ENCODE measurements at regions not wholly inside any gene's neighbourhood (a gene's known extent, or its start where the extent isn't known, plus 50 kb on each side); places are given as distances from the start of the nearest gene placed in this dataset.
"Not testable (repeated sequence)": the region's sequence is repeated elsewhere in the genome, so short reads cannot be mapped to it uniquely, and the experiment has no call there.

DNA sequence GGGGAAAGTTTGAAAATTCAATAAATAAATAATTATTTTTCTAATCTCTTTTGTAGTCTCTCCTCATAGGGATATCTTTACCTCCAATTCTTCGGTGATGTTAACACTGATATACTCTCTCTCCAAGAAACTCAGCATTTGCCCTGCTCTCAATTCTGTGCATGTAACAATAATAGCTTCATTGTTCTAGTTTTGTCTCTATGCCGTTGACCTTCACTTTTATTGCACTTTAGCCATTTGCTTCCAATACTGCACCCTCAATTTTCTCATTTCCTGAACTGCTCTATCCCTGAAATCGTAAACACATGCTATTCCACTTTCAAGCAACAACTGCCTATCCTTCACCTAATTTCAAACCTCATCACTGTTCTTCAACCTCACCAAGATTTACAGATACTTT is 645.0 kb downstream of the C12orf50 start:
- no peak overlapping the region for H3K4me3 ChIP-seq (ENCODE audit: low read length)
- DNase-seq (ENCODE audit: low read depth, low spot score): no peak

DNA sequence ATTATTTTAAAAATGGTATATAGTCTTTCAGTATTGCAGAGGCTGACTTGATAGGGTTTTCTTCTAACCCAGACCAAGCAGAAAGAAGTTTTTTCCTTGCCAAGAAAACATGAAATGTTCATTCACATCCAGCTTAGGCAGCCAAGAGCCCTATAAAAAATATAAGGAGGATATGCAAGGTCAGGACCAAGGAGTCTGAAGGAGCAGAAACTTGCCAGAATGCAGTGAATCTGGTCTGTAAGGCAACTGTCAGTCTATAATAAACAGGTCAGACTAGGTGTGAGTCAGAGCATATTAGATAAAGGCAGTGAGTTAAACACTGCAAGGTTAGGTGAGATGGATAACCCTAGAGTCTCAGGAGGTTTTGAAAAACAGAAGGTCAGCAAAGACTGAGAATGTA is 645.5 kb downstream of the C12orf50 start:
- H3K4me3 ChIP-seq (ENCODE audit: low read length): no peak overlapping the region
- no peak for DNase-seq (ENCODE audit: low read depth, low spot score)

DNA sequence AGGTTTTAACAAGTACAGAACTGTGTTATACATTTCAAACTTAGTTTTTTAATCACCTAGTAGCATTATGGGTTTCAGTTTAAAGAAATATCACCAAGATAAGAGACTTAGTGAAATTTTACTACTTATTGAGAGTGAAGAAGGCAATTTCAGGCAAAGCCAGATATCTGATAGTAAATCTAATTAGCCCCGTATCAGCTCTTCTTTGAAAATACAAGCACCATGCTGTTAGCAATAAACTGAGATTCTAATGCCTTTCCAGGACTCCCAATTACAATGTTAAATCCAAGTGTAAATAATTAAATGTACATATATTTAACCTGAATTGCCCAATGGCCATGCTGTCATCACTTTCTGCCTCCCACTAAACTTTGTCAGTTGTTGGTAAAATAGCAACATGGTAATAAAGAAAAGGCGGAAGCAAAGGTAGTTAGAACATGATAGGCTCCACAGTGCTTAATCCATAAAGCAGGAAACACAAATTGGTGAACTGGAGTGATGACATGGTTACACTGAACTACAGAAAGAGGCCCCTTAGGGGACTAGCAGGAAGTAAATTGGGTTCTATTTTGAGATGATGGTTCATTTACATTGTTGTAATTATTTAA is 646.1 kb downstream of the C12orf50 start:
- no peak for DNase-seq (ENCODE audit: low read depth, low spot score)
- no peak overlapping the region for H3K4me3 ChIP-seq (ENCODE audit: low read length)

DNA sequence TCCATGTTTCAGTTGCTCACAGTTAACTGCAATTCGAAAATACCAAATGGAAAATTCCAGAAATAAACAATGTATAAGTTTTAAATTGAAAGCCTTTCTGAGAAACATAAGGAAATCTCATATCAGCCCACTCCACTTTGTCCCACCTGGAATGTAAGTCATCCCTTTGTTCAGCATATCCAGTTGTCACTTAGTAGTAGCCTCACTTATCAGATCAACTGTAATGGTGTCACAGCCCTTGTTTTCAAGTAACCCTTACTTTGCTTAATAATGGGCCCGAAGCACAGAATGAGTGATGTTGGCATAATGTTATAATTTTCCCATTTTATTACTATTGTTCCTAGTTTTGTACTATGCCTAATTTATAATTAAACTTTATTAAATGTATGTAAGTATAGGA is 646.8 kb downstream of the C12orf50 start:
- DNase-seq (ENCODE audit: low read depth, low spot score): no peak

DNA sequence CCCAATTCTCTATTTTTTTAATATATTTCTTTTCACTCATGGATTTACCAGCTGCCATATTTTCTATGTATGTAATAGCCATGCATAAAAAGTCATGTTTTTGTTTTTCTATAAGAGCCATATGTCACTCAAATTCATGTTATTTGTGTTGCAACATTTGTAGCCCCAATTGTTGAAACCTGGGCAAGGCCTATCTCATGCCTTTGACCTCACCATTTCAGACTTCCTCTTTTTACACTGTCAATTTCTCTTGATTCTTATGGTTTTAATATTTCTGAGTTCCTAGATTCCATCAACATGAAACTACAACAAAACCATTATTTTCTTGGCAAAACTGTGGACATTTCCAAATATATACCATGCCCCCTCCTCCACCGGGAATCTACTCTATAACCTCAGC is 647.5 kb downstream of the C12orf50 start:
- no peak overlapping the region for H3K4me3 ChIP-seq (ENCODE audit: low read length)
- no peak for DNase-seq (ENCODE audit: low read depth, low spot score)

More for the DNA sequence above, 646.8 kb downstream of the C12orf50 start:
- H3K4me3 ChIP-seq (ENCODE audit: low read length): no peak overlapping the region

DNA sequence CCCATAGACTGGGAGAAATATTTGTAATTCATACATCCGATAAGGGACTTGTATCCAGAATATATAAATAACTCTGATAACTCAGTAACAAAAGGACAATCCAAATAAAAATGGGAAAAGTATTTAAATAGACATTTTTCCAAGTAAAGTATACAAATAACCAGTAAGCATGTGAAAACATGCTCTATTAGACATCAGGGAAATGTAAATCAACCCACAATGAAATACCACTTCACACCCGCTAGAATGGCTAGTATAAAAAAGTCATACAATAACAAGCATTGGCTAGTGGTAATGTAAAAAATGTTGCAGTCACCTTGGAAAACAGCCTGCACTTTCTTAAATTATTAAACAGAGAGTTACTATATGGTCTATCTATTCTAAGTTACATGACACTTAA is 650.7 kb downstream of the C12orf50 start:
- DNase-seq (ENCODE audit: low read depth, low spot score): no peak
- no peak overlapping the region for H3K4me3 ChIP-seq (ENCODE audit: low read length)

DNA sequence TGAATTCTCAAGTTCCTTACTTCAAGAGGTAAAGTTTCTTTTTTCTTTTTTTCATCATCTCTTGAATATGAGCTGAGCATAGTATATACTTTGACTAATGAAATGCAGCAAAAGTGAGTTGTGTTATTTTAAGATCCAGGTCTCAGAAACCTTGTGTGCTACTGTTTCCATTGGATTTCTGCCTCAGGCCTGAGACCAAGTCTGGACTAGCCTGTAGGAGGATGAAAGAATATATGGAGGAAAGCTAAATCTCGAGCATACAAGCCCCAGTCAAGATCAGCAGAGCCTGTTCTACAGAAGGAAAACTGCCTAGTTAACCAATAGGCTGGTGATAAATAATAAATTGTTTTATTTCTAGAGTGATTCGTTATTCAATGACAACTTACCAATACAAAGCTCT is 652.5 kb downstream of the C12orf50 start:
- H3K4me3 ChIP-seq (ENCODE audit: low read length): no peak overlapping the region

DNA sequence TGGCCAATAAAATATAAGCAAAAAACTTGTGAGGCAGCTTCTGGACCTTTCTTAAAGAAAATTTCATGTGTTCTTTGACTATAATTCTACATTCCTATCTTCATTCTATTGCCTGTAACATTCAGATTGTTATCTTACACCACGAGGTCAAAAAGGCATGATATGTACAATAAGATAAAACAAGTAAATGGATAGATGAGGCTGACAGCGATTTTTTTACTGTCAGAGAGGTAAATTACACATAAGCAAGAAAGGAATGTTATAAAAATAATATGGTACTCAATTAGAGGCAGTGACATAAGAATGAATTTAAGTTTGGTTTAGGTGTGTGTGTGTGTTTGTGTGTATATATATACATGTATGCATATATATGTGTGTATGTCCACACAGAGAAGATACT is 660.0 kb downstream of the C12orf50 start:
- no peak overlapping the region for H3K4me3 ChIP-seq (ENCODE audit: low read length)
- no peak for DNase-seq (ENCODE audit: low read depth, low spot score)

More for the DNA sequence above, 652.5 kb downstream of the C12orf50 start:
- DNase-seq (ENCODE audit: low read depth, low spot score): no peak

DNA sequence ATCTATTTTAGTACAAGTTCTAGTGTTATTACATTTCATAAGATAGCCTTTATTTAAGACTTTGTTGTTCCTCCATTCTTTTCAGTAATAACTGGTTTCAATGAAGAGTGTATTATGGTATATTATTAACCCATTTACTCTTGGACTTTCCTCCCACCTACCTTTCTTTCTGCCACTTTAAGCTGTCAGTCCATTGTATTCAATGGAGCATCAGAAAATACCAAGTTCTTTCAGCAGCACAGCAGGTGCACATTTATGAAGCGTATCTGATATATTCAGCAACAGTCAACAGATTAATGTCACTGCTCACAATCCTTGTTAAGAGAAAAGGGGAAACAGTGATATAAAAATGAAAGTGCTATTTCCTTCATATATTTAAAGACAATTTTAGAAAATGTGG is 660.9 kb downstream of the C12orf50 start:
- DNase-seq (ENCODE audit: low read depth, low spot score): no peak
- H3K4me3 ChIP-seq (ENCODE audit: low read length): no peak overlapping the region

DNA sequence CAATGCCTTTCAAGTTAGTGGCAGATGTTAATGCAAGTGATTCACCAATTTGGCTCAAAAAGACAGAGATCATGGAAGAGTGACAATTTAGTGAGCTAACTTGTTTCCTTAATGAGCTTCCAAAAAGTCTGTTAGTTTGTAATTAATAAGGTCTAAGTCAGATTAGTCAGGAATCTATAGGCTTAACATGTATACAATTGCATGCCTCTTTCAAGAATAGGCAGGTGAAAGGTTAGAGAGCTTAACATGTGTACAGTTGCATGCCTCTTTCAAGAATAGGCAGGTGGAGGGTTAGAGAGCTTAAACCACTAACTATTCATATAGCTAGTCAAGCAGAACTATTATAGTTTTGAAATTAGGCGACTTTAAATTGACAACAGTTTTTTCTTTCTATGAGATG is 663.8 kb downstream of the C12orf50 start:
- H3K4me3 ChIP-seq (ENCODE audit: low read length): no peak overlapping the region
- DNase-seq (ENCODE audit: low read depth, low spot score): no peak

DNA sequence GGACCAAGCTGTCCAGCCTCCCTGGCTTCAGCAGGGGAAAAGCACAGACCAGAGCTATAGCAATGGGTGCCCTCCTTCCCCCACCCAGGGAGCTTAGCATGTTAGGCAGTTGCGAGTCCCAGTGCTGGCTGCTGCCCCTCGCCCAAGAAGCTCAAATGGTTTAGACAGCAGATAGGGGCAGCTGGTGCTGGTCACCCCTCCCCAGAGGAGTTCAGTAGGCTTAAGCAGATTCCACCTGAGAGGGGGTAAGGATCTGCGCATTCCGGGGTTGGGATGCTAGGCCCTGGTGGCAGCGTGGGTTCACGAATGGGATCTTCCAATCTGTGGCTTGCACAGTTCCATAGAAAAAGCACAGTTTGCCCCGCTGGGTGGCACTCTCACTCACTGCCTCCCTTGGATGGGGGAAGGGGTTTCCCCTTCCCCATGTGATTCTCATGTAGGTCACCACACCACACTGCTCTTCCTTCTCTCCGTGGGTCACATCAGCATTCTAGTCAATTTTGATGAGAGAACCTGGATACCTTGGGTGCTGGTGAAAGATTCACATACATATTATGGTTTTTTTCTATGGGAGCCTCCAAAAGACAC is 665.6 kb downstream of the C12orf50 start:
- no peak for DNase-seq (ENCODE audit: low read depth, low spot score)

DNA sequence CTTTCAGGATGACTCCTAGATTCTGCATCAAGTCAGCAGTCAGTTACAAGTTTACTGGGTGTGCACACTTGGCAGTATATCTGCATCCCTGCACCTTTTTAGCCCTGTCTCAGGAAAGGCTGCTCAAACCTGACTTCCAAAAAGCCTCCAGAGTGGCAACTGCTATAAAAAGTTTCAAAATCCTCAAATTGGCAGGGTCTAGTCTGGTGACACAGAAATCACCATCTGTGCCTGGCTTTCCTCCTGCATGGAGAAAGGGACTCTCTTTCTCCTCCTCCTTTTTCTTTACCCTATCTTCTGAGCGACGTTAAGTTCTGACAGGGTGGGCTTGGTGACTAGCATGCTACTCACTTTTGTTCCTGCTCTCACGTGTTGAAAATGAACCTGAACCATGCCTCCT is 679.5 kb downstream of the C12orf50 start:
- no peak overlapping the region for H3K4me3 ChIP-seq (ENCODE audit: low read length)
- DNase-seq (ENCODE audit: low read depth, low spot score): no peak

More for the DNA sequence above, 665.6 kb downstream of the C12orf50 start:
- no peak overlapping the region for H3K4me3 ChIP-seq (ENCODE audit: low read length)

DNA sequence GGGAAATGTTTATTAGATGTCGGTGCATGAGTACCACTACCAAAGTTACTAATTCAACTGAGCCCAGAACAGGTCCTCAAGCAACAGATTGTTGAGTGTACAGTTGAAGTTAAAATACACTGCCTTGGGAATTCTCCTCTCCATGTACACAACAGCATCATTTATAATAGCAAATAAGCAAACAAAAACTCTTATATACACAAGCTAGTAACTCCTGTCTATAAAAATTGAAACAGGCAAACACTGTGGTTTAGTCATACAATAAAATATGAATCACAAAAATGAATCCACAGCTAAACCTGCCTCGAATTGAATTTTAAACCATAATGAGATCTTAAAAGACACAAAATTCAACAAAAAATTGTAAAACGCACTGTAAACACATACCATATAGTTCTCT is 681.1 kb downstream of the C12orf50 start:
- DNase-seq (ENCODE audit: low read depth, low spot score): no peak
- no peak overlapping the region for H3K4me3 ChIP-seq (ENCODE audit: low read length)

DNA sequence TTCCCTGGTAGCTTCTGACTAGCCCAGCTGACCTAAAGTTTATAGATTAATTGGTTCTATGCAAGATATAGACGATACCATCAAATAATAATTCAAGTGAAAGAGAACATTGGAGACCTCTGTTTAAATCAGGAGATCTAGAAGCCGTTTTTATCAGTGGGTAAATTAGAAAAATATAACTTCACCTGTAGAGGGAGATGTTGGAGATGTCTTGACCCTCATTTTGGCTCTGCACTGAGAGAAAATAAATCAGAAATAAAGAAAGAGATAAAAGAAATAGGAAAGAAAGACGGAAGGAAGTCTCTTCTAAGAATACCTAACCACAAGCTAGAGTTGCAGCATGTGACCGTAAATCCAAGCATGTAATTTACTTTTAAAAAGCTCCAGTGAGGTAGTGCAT is 684.5 kb downstream of the C12orf50 start:
- no peak overlapping the region for H3K4me3 ChIP-seq (ENCODE audit: low read length)
- DNase-seq (ENCODE audit: low read depth, low spot score): no peak

DNA sequence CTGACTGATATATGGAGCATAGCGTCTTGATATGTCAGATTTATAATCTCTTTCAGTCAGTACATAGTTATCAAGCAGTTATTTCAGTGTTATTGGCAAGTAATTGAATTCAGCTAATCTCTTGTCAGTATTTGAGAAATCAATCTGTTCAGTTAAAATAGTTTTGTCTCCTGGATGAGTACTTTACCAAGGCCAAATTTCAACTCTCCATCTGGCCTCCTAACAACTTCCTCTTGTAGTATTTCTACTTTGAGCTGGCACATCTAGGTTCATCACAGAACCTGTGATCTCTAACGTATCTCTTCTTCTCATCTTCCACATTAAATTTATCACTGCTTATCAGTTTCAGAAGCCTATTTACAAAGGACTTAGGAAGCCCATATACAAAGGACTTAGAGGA is 690.5 kb downstream of the C12orf50 start:
- DNase-seq (ENCODE audit: low read depth, low spot score): no peak
- H3K4me3 ChIP-seq (ENCODE audit: low read length): no peak overlapping the region

DNA sequence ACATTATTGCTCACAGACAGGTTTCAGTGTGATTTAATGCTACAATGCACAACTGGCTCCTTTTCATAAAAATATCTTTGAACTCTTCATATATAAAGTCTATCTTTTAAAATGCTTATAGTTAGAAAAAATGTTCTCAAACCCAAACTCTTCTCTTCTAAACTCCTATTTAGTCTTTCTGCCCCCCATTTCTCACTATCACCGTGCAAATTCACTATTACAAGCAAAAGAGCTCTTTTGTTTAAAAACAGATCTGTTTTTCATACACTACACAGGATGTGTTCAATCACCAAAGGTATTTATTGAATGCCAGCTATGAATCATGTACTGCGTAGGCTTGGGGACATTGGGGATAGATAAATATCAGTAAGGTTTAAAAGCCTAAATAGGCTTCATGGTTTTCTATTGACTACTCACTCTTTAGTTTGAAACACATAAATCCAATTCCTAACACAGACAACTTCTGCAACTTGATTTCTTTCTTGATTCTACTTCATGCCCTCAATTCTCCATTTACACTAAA is 692.3 kb downstream of the C12orf50 start:
- no peak for DNase-seq (ENCODE audit: low read depth, low spot score)

DNA sequence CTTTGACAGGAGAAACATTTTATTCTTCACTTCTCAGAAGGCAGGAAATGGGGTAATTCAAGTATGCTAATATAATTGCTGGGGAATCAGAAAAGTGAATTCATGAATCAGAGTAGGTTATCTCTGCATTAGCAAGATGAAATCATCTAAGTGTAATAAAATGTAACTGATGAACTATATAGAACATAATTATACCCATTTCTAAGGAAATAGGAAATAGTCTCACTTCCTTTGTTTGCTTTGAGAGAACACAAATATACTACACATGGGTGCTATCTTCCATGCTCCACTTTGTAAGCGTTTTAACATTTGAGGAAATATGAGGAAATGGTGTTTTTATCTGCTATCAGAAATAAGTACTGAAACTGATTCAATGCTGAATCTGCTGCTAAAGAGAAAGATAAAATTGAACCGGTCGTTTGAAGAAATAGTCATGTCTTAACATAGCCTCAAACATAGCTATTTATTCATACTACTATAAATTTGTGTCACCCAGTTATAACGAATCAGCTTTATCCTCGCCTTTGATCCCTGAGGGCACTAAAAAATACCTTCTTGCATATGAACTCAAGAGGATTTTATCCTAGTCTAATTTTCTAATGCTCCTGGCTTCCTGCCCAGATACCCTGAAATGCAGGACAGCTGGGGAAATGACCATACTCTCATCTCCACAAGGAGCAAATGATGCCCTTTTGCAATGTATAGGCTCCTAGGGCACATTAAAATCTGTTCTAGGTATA is 696.0 kb downstream of the C12orf50 start:
- no peak for DNase-seq (ENCODE audit: low read depth, low spot score)
- H3K4me3 ChIP-seq (ENCODE audit: low read length): no peak overlapping the region

More for the DNA sequence above, 692.3 kb downstream of the C12orf50 start:
- no peak overlapping the region for H3K4me3 ChIP-seq (ENCODE audit: low read length)

DNA sequence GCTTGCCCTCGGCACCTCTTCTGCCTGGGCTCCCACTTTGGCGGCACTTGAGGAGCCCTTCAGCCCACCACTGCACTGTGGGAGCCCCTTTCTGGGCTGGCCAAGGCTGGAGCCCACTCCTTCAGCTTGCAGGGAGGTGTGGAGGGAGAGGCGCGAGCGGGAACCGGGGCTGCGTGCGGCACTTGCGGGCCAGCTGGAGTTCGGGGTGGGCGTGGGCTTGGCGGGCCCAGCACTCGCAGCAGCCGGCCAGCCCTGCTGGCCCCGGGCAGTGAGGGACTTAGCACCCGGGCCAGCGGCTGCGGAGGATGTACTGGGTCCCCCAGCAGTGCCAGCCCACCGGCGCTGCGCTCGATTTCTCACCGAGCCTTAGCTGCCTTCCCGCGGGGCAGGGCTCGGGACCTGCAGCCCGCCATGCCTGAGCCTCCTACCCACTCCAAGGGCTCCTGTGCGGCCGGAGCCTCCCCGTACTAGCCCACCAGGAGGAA is 699.1 kb downstream of the C12orf50 start:
- DNase-seq (ENCODE audit: low read depth, low spot score); H3K4me3 ChIP-seq (ENCODE audit: low read length): not testable (repeated sequence)

DNA sequence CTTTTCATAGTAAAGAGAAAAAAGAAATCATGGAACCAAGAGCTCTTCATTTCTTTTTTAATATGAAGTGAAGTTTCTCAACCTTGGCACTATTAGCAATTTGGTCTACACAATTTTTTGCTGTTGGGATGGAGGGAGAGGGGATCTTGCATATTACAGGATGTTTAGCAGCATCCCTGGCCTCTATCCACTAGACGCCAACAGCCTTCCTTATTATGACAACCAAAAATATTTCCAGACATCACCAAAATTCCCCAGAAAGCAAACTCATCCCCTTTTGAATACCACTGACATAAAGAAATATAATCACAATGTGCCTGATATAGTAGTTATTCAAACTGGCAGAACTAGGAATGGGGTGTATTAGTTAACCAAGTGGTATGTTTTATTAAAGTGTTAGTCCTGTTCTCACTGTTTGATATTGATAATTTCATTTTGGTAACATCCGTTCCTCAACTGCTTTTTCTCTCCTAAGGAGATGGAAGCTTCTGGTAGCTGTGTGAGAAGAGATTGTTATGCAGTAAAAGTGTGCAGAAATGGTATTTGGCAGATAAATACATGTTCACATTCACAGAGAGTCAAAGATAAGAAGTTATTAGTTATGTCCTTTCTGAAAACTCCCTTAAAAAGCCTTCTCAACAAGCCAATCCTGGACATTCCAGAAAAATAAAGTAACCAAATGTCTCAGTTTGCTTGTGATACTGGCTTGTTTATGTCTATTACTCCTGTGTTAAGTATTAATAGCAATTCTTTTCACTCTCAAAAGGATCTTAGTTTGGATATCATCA is 699.9 kb downstream of the C12orf50 start:
- no peak overlapping the region for H3K4me3 ChIP-seq (ENCODE audit: low read length)

More for the DNA sequence above, 699.9 kb downstream of the C12orf50 start:
- no peak for DNase-seq (ENCODE audit: low read depth, low spot score)

All from Jurkat, Clone E6-1 (cell line).